ENCODE measurements at regions not wholly inside any gene's neighbourhood (a gene's known extent, or its start where the extent isn't known, plus 50 kb on each side); places are given as distances from the start of the nearest gene placed in this dataset.
A peak's percentile ranks its signal among the peaks of the same experiment; 100 is the strongest.

GRCh38 chr16:65546353-65546791, 424.5 kb upstream of the CDH11 start:
- dilution Hi-C loops (cut with HindIII; ENCODE audit: low sequenced_read_pairs, unreplicated experiment) (no loop called here), in situ Hi-C loops (cut with MboI; ENCODE audit: low sequenced_read_pairs) (no loop called here), intact Hi-C loops (cut with micrococcal nuclease) (no loop called here)
- Histone ChIP-seq H3K9me1 (ENCODE audit: insufficient read depth, low read length) (peaks cover 8% of the 10 kb centered on the region; the same call in 1 of the 2 replicates), H2AFZ (replicated peaks; ENCODE audit: low read length, poor library complexity) (peak overlapping the region; percentile 64), H4K8ac (ENCODE audit: low read depth in 2 of 2, low read length in 2 of 2) (peak overlapping the region; percentile 71 to 78), H3K14ac (replicated peaks; ENCODE audit: low read depth, low read length) (peak overlapping the region; percentile 58; the same call in 1 of the 2 replicates), H3K9me3 (ENCODE audit: control insufficient read depth, insufficient read depth, low read length) (no peaks in the 10 kb centered on the region), H3K4me2 (ENCODE audit: low read depth, low read length) (peak overlapping the region; percentile 82; the same call in 1 of the 2 replicates), H4K5ac (ENCODE audit: low read depth, low read length) (peak overlapping the region; percentile 55), H3K9ac (ENCODE audit: low read depth, low read length) (peak overlapping the region; percentile 32; the same call in 1 of the 2 replicates), H2BK120ac (ENCODE audit: low read depth, low read length) (peak overlapping the region; percentile 93), H2BK20ac (ENCODE audit: low read depth, low read length) (peak overlapping the region; percentile 95), H3K36me3 (ENCODE audit: control insufficient read depth, insufficient read depth, low read length) (no peaks in the 10 kb centered on the region), H3K27ac (ENCODE audit: insufficient read depth, low read length) (peak overlapping the region; percentile 85; the same call in 1 of the 2 replicates), H3K4me1 (ENCODE audit: control insufficient read depth, insufficient read depth, low read length) (peaks cover 20% of the 10 kb centered on the region), H3K4me3 (ENCODE audit: insufficient read depth, low read depth, low read length) (no peak overlapping the region), H2BK15ac (ENCODE audit: low read depth, low read length) (peak overlapping the region; percentile 93), H3K23ac (ENCODE audit: low read depth, low read length) (peak overlapping the region; percentile 57; the same call in 1 of the 2 replicates), H2BK5ac (ENCODE audit: low read depth, low read length, poor library complexity, severe bottlenecking) (peak overlapping the region; percentile 82), H3K79me1 (ENCODE audit: low read depth in 1 of 2, low read length in 2 of 2) (no peaks in the 10 kb centered on the region), H3K18ac (ENCODE audit: low read depth, low read length) (peak overlapping the region; percentile 91), H4K20me1 (ENCODE audit: insufficient read depth, low read length) (no peaks in the 10 kb centered on the region), H3K56ac (ENCODE audit: extremely low read depth, insufficient read depth, low read length) (peak overlapping the region; percentile 59; the same call in 1 of the 2 replicates), H3K27me3 (ENCODE audit: control insufficient read depth, insufficient read depth, low read length) (no peaks in the 10 kb centered on the region), H2AK5ac (ENCODE audit: low read depth, low read length) (peak overlapping the region; percentile 37; the same call in 1 of the 2 replicates), H4K91ac (ENCODE audit: insufficient read depth, low read depth, low read length) (peak overlapping the region; percentile 91), H3K4ac (ENCODE audit: low read depth, low read length) (peak overlapping the region; percentile 88), H2AK9ac (replicated peaks; ENCODE audit: low read depth, low read length, poor library complexity) (no peak overlapping the region)
- BruUV-seq (replicated peaks): no TSS peak
- ATAC-seq (ENCODE audit: low read depth): peak; percentile 63
- TF ChIP-seq CEBPB (IDR thresholded peaks at IDR 0.05; ENCODE audit: low read depth, low read length) (no peak), CHD1 (IDR thresholded peaks at IDR 0.05; ENCODE audit: low read depth, low read length) (no peak), MXI1 (IDR thresholded peaks at IDR 0.05; ENCODE audit: borderline replicate concordance, low read depth, low read length) (no peak), NFE2L2 (IDR thresholded peaks at IDR 0.05; ENCODE audit: low read depth, low read length) (no peak), ELK1 (IDR thresholded peaks at IDR 0.05; ENCODE audit: borderline replicate concordance, low read depth, low read length) (no peak), MAFK (IDR thresholded peaks at IDR 0.05; ENCODE audit: low read depth, low read length) (no peak), BHLHE40 (IDR thresholded peaks at IDR 0.05; ENCODE audit: low read depth, low read length) (no peak), RCOR1 (IDR thresholded peaks at IDR 0.05; ENCODE audit: insufficient replicate concordance, low read length) (no peak)
- TF ChIP-seq, protein P1, sequence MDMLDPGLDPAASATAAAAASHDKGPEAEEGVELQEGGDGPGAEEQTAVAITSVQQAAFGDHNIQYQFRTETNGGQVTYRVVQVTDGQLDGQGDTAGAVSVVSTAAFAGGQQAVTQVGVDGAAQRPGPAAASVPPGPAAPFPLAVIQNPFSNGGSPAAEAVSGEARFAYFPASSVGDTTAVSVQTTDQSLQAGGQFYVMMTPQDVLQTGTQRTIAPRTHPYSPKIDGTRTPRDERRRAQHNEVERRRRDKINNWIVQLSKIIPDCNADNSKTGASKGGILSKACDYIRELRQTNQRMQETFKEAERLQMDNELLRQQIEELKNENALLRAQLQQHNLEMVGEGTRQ (IDR thresholded peaks at IDR 0.05; ENCODE audit: low read depth, low read length): no peak
- TF ChIP-seq, protein P2, sequence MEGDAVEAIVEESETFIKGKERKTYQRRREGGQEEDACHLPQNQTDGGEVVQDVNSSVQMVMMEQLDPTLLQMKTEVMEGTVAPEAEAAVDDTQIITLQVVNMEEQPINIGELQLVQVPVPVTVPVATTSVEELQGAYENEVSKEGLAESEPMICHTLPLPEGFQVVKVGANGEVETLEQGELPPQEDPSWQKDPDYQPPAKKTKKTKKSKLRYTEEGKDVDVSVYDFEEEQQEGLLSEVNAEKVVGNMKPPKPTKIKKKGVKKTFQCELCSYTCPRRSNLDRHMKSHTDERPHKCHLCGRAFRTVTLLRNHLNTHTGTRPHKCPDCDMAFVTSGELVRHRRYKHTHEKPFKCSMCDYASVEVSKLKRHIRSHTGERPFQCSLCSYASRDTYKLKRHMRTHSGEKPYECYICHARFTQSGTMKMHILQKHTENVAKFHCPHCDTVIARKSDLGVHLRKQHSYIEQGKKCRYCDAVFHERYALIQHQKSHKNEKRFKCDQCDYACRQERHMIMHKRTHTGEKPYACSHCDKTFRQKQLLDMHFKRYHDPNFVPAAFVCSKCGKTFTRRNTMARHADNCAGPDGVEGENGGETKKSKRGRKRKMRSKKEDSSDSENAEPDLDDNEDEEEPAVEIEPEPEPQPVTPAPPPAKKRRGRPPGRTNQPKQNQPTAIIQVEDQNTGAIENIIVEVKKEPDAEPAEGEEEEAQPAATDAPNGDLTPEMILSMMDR (conservative IDR thresholded peaks at IDR 0.05; ENCODE audit: low read depth, low read length): no peak
- ChIA-PET POLR2A (ENCODE audit: unreplicated experiment) (no interaction called here), CTCF (no interaction called here)
- peak; percentile 55 for DNase-seq
- no CpG with 5 or more reads among the region's 3 CpGs for WGBS, 2 experiments (ENCODE audit: extremely low coverage in 2 of 2, insufficient read length in 1 of 2)
